Activated T-cell treated with anti-CD3 and anti-CD28 coated beads for 4 hours (primary cell): ENCODE measurements at regions not wholly inside any gene's neighbourhood (a gene's known extent, or its start where the extent isn't known, plus 50 kb on each side); places are given as distances from the start of the nearest gene placed in this dataset.

ENCODE experiments used
- DNase-seq: peaks from one replicate; pipeline ENCODE4 v3.0.0-alpha.2; 2020

- DNase-seq = no peak
Measured at GRCh38 chr9:633461-633860, 208.0 kb upstream of the DMRT1 start.

- no peak for DNase-seq
Measured at GRCh38 chr9:636931-637591, 204.4 kb upstream of the DMRT1 start.

- DNase-seq = no peak
Measured at GRCh38 chr9:638152-638551, 203.3 kb upstream of the DMRT1 start.

- DNase-seq = no peak
Measured at GRCh38 chr9:642014-642413, 199.5 kb upstream of the DMRT1 start.

GRCh38 chr9:643966-644365 lies 197.5 kb upstream of the DMRT1 start:
- DNase-seq = no peak

GRCh38 chr9:647522-647921 lies 194.0 kb upstream of the DMRT1 start:
- DNase-seq = no peak

- DNase-seq = no peak
Measured at GRCh38 chr9:649128-650074, 192.1 kb upstream of the DMRT1 start.

GRCh38 chr9:650362-650761 lies 191.1 kb upstream of the DMRT1 start:
- DNase-seq = no peak

GRCh38 chr9:651371-651770 lies 190.1 kb upstream of the DMRT1 start:
- no peak for DNase-seq

GRCh38 chr9:652914-653313 lies 188.6 kb upstream of the DMRT1 start:
- DNase-seq = no peak

GRCh38 chr9:653421-653820 lies 188.1 kb upstream of the DMRT1 start:
- no peak for DNase-seq

- no peak for DNase-seq
Measured at GRCh38 chr9:653856-654387, 187.6 kb upstream of the DMRT1 start.

GRCh38 chr9:655875-656274 lies 185.6 kb upstream of the DMRT1 start:
- no peak for DNase-seq

GRCh38 chr9:656926-657568 lies 184.4 kb upstream of the DMRT1 start:
- no peak for DNase-seq

- no peak for DNase-seq
Measured at GRCh38 chr9:659286-659685, 182.2 kb upstream of the DMRT1 start.

- no peak for DNase-seq
Measured at GRCh38 chr9:660227-660626, 181.3 kb upstream of the DMRT1 start.

GRCh38 chr9:663541-663940 lies 178.0 kb upstream of the DMRT1 start:
- DNase-seq = no peak

GRCh38 chr9:665296-665695 lies 176.2 kb upstream of the DMRT1 start:
- DNase-seq = no peak

- DNase-seq = no peak
Measured at GRCh38 chr9:671997-672396, 169.5 kb upstream of the DMRT1 start.

GRCh38 chr9:672851-673250 lies 168.6 kb upstream of the DMRT1 start:
- DNase-seq = no peak

- DNase-seq = no peak
Measured at GRCh38 chr9:673264-673965, 168.1 kb upstream of the DMRT1 start.

GRCh38 chr9:673966-674526 lies 167.5 kb upstream of the DMRT1 start:
- DNase-seq = no peak
